ENCODE measurements at regions not wholly inside any gene's neighbourhood (a gene's known extent, or its start where the extent isn't known, plus 50 kb on each side); places are given as distances from the start of the nearest gene placed in this dataset.

GRCh38 chr2:125224830-125225229 lies 1199.7 kb downstream of the CNTNAP5 start:
- no peak overlapping the region for H3K27ac ChIP-seq
- DNase-seq = no peak

GRCh38 chr2:125227843-125228392 lies 1202.8 kb downstream of the CNTNAP5 start:
- DNase-seq = no peak
- Histone ChIP-seq H3K27ac (no peak overlapping the region), H3K36me3 (no peaks in the 10 kb centered on the region), H3K4me3 (no peak overlapping the region), H3K27me3 (no peaks in the 10 kb centered on the region), H3K9me3 (peaks cover 0 to 14% (median 2%) of the 10 kb centered on the region in 4 donors), H3K4me1 (no peaks in the 10 kb centered on the region)
- WGBS, 5 donors = 73 to 85% (median 79%) methylated on average over 2 of the region's 2 CpGs
- intact Hi-C loops (cut with DNase I; ENCODE audit: low total_unique reads) = no loop called here
- TF ChIP-seq POLR2A (IDR thresholded peaks at IDR 0.05) (no peak), EP300 (IDR thresholded peaks at IDR 0.05) (no peak), CTCF (IDR thresholded peaks at IDR 0.05) (no peak), POLR2AphosphoS5 (IDR thresholded peaks at IDR 0.05) (no peak)

More at GRCh38 chr2:125224830-125225229, 1199.7 kb downstream of the CNTNAP5 start:
- H3K4me1 ChIP-seq = no peaks in the 10 kb centered on the region
- no peak overlapping the region for H3K4me3 ChIP-seq
- intact Hi-C loops (cut with DNase I; ENCODE audit: low total_unique reads) = no loop called here
- 82 to 93% (median 87%) methylated on average over 3 of the region's 3 CpGs for WGBS, 5 donors
- no peaks in the 10 kb centered on the region for H3K36me3 ChIP-seq
- TF ChIP-seq POLR2AphosphoS5 (IDR thresholded peaks at IDR 0.05) = no peak
- no peak for TF ChIP-seq POLR2A (IDR thresholded peaks at IDR 0.05)
- no peak for TF ChIP-seq CTCF (IDR thresholded peaks at IDR 0.05)
- no peak for TF ChIP-seq EP300 (IDR thresholded peaks at IDR 0.05)
- H3K9me3 ChIP-seq = peaks cover 0 to 45% (median 12%) of the 10 kb centered on the region in 4 donors
- no peaks in the 10 kb centered on the region for H3K27me3 ChIP-seq

GRCh38 chr2:125240870-125241269 lies 1215.8 kb downstream of the CNTNAP5 start:
- no peak for TF ChIP-seq EP300 (IDR thresholded peaks at IDR 0.05)
- no peak overlapping the region for H3K27ac ChIP-seq
- 91 to 95% (median 93%) methylated on average over 6 of the region's 6 CpGs for WGBS, 5 donors
- intact Hi-C loops (cut with DNase I; ENCODE audit: low total_unique reads) = no loop called here
- no peaks in the 10 kb centered on the region for H3K36me3 ChIP-seq
- no peaks in the 10 kb centered on the region for H3K4me1 ChIP-seq
- H3K27me3 ChIP-seq = no peaks in the 10 kb centered on the region
- no peaks in the 10 kb centered on the region for H3K9me3 ChIP-seq
- no peak overlapping the region for H3K4me3 ChIP-seq
- no peak for DNase-seq

- Histone ChIP-seq H3K36me3 (no peaks in the 10 kb centered on the region), H3K27me3 (no peaks in the 10 kb centered on the region), H3K27ac (no peak overlapping the region), H3K9me3 (no peaks in the 10 kb centered on the region), H3K4me3 (no peak overlapping the region), H3K4me1 (no peaks in the 10 kb centered on the region)
- 76 to 98% (median 93%) methylated on average over 1 of the region's 1 CpG for WGBS, 5 donors
- TF ChIP-seq EP300 (IDR thresholded peaks at IDR 0.05) (no peak), POLR2AphosphoS5 (IDR thresholded peaks at IDR 0.05) (no peak), POLR2A (IDR thresholded peaks at IDR 0.05) (no peak), CTCF (IDR thresholded peaks at IDR 0.05) (no peak)
- no peak for DNase-seq
- intact Hi-C loops (cut with DNase I; ENCODE audit: low total_unique reads) = no loop called here
Observed at GRCh38 chr2:125243074-125243473, 1218.0 kb downstream of the CNTNAP5 start.

- 69 to 76% (median 73%) methylated on average over 6 of the region's 6 CpGs for WGBS, 5 donors
- no peaks in the 10 kb centered on the region for H3K9me3 ChIP-seq
- intact Hi-C loops (cut with DNase I; ENCODE audit: low total_unique reads) = no loop called here
- no peaks in the 10 kb centered on the region for H3K36me3 ChIP-seq
- no peaks in the 10 kb centered on the region for H3K4me1 ChIP-seq
- TF ChIP-seq POLR2A (IDR thresholded peaks at IDR 0.05) (no peak), CTCF (IDR thresholded peaks at IDR 0.05) (no peak), POLR2AphosphoS5 (IDR thresholded peaks at IDR 0.05) (no peak), EP300 (IDR thresholded peaks at IDR 0.05) (no peak)
- H3K4me3 ChIP-seq = no peak overlapping the region
- peak in 1 of 2 donors; percentile 1 for DNase-seq
- H3K27ac ChIP-seq = no peak overlapping the region
- H3K27me3 ChIP-seq = no peaks in the 10 kb centered on the region
Observed at GRCh38 chr2:125254010-125254409, 1228.9 kb downstream of the CNTNAP5 start.

Measured in stomach (tissue), 8 donors.